ENCODE measurements at regions not wholly inside any gene's neighbourhood (a gene's known extent, or its start where the extent isn't known, plus 50 kb on each side); places are given as distances from the start of the nearest gene placed in this dataset.

DNA sequence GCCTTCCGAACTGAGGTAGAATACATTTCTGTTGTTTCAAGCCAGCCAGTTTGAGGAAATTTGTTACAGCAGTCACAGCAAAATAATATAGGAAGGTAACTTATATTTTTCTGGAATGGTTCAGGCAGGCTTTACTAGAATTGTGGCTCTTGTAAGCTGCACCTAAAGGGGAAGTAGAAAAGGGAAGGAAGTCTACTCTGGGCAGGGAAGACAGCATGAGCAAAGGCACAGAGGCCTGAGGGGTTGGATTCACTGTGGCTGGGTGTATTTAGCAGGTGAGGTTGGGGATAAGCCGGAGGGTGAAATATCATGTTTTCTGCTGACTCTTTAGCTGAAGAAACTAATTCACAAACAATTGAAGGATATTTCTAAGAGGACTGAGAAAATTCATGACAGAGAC is 183.5 kb downstream of the GAS1 start:
- no peak overlapping the region for H3K4me3 ChIP-seq (replicated peaks; ENCODE audit: low read depth, low read length)
- no peak for DNase-seq (ENCODE audit: low read depth)
- TF ChIP-seq, protein P1, sequence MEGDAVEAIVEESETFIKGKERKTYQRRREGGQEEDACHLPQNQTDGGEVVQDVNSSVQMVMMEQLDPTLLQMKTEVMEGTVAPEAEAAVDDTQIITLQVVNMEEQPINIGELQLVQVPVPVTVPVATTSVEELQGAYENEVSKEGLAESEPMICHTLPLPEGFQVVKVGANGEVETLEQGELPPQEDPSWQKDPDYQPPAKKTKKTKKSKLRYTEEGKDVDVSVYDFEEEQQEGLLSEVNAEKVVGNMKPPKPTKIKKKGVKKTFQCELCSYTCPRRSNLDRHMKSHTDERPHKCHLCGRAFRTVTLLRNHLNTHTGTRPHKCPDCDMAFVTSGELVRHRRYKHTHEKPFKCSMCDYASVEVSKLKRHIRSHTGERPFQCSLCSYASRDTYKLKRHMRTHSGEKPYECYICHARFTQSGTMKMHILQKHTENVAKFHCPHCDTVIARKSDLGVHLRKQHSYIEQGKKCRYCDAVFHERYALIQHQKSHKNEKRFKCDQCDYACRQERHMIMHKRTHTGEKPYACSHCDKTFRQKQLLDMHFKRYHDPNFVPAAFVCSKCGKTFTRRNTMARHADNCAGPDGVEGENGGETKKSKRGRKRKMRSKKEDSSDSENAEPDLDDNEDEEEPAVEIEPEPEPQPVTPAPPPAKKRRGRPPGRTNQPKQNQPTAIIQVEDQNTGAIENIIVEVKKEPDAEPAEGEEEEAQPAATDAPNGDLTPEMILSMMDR (IDR thresholded peaks at IDR 0.05; ENCODE audit: low read length, missing control alignments), result no peak

DNA sequence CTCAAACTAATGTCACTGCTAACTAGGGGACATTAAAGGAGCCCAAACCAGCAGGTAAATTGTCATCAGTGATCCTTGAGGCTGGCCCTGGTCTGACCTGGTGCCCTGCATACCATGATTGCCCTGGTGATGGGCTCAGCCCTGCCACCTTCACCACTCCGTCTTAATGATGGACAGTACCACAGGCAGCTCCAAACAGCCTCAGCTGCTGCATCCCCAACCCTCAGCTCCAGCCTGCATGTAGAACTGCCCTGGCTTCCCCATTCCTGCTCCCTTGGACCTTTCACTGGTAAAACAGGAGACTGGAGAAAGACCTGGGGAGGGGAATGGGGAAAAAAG is 190.0 kb downstream of the GAS1 start:
- no peak for DNase-seq (ENCODE audit: low read depth)
- H3K4me3 ChIP-seq (replicated peaks; ENCODE audit: low read depth, low read length), result no peak overlapping the region
- TF ChIP-seq, protein P1 (IDR thresholded peaks at IDR 0.05; ENCODE audit: low read length, missing control alignments), result no peak

DNA sequence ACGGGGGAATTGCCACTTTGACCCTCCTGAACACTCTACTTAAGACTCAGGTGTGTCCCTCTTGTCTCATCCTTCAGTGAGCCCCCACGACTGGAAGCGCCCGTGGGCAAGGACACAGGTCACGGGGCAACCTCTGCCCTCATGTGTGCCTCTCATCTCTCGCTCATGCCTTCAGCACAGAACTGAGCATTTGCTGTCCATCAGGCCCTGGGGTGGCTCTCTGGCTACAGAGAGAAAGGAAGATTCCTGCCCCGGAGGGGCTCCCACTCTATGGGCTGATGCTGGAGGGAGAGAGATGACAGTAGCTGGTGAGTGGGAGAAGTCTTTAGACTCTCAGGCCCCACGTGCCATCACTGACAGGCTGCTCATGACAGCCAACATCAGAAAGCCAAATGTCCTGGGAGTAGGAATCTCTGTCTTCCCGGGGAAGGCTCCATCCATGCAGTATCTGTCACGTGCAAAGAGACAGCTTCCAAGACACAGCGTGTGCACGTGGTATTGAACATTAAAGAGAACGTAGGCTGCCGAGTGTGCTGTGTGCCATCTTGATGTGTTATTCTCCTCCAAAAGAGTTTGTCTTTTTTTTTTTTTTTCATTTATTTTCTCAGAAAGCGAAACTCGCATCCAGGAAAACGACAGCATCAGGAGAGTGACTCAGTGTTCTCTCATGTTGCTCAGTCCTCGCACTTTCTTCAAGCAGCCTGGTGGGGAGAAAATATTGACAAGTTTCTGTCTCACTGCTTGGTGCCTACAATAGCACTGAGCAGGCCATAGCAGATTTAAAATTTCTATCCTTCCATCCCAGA is 190.5 kb downstream of the GAS1 start:
- H3K4me3 ChIP-seq (replicated peaks; ENCODE audit: low read depth, low read length), result no peak overlapping the region
- TF ChIP-seq, protein P1 (IDR thresholded peaks at IDR 0.05; ENCODE audit: low read length, missing control alignments), result no peak
- no peak for DNase-seq (ENCODE audit: low read depth)

DNA sequence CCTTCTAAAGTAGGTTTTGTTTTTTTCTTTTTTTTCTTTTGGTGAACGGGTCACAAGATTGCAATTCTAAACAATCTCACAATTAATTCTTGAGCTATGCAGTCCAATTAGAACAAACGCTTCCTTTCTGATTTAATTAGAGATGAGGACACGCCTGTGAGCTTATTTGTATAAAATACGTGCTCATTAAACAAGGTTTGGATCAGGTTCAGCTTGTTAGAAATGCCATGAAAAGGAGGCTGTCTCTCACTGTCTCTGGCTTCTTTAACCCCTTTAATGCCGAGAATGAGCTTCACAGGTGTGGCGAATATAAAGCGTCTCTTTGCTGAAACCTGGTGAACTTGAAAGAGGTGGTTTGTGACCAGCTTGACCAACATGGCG is 191.8 kb downstream of the GAS1 start:
- TF ChIP-seq, protein P1 (IDR thresholded peaks at IDR 0.05; ENCODE audit: low read length, missing control alignments), result no peak
- no peak for DNase-seq (ENCODE audit: low read depth)
- no peak overlapping the region for H3K4me3 ChIP-seq (replicated peaks; ENCODE audit: low read depth, low read length)

DNA sequence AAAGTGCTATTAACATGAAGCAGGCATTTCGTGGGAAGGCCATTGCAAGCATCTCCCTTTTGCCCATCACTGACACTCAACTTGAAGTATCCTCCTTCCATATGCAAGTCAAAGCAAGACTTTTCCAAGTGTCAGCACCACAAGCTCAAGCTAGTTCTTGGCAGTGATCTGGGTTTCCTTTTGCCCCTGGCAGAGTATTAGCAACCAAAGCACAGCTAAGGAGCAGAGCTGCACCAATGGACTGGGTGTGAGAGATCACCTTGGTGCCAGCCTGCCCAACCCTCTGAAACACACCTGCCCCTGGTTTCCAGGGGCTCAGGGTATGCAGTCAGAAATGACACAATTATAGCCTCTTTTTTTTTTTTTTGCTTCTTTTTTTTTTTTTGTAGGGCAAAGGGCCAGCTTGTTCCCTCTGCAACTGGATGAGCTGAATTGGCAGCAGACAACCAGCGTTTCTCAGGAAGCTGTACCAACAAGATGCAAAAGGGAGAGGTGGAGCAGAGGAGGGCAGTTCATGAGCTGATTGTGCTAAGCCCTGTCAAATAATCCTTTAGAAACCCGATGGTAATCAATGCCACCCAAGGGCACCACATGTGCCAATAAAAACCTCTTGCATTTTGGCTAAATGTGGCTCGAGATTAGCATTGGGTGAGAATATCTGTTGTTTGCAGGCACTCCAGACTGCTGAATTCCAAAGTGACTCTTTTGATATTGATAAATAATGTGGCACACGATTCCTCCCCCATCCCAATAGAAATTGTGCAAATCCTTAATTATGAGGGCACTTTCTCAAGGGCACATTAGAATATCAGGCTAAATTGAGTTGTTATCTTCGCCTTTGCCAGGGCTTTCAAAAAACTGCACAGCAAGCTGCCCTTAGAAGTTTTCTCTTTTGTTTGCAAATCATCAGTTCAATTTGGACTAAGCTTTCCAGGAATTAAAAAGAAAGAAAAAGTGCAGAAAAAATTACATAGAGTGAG is 192.4 kb downstream of the GAS1 start:
- no peak for DNase-seq (ENCODE audit: low read depth)
- no peak overlapping the region for H3K4me3 ChIP-seq (replicated peaks; ENCODE audit: low read depth, low read length)
- TF ChIP-seq, protein P1 (IDR thresholded peaks at IDR 0.05; ENCODE audit: low read length, missing control alignments), result no peak

DNA sequence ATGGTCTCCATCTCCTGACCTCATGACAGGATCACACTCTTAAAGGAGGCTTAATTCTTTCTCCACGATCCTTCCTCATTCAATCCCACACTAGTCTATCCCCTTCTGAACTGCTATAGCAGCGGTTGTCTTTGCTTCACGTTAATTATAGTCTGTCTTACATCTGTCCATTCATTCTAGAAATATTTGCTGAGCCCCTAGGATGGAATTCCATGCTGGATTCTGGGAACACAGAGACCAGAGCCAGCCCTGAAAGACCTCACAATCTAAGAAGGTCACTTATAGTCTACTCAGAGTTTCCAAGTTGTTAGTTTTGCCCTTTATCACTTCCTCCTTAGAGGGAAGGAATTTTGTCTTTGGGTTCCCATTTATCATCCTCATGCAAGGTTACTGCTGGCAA is 193.5 kb downstream of the GAS1 start:
- TF ChIP-seq, protein P1 (IDR thresholded peaks at IDR 0.05; ENCODE audit: low read length, missing control alignments), result no peak
- DNase-seq (ENCODE audit: low read depth), result no peak

More for the DNA sequence above, 193.5 kb downstream of the GAS1 start:
- no peak overlapping the region for H3K4me3 ChIP-seq (replicated peaks; ENCODE audit: low read depth, low read length)

Data from fibroblast of pulmonary artery (primary cell).